GM19463 (cell line): ENCODE measurements at regions not wholly inside any gene's neighbourhood (a gene's known extent, or its start where the extent isn't known, plus 50 kb on each side); places are given as distances from the start of the nearest gene placed in this dataset.

ENCODE experiments used
- ATAC-seq: cut with Tn5 transposase; IDR thresholded peaks from one replicate; pipeline ENCODE4 v1.9.1; 2021; ENCODE audit warnings: mild to moderate bottlenecking, moderate library complexity; ENCODE audit not compliant: unreplicated experiment

GRCh38 chr5:32504329-32504988 is 59.9 kb upstream of the ZFR start:
- no peak for ATAC-seq

- ATAC-seq, result no peak
These were observed 58.7 kb upstream of the ZFR start for GRCh38 chr5:32503261-32503660.

GRCh38 chr5:32501071-32502002 is 56.8 kb upstream of the ZFR start:
- ATAC-seq, result no peak

GRCh38 chr5:32500181-32500580 is 55.6 kb upstream of the ZFR start:
- ATAC-seq, result no peak

GRCh38 chr5:32499261-32499660 is 54.7 kb upstream of the ZFR start:
- ATAC-seq, result no peak

- ATAC-seq, result no peak
These were observed 53.9 kb upstream of the ZFR start for GRCh38 chr5:32498484-32498883.

- ATAC-seq, result no peak
These were observed 51.6 kb upstream of the ZFR start for GRCh38 chr5:32496104-32496503.

- no peak for ATAC-seq
These were observed 50.3 kb upstream of the ZFR start for GRCh38 chr5:32494827-32495226.
